ENCODE measurements at regions not wholly inside any gene's neighbourhood (a gene's known extent, or its start where the extent isn't known, plus 50 kb on each side); places are given as distances from the start of the nearest gene placed in this dataset.
A peak's percentile ranks its signal among the peaks of the same experiment; 100 is the strongest.
"Not testable (repeated sequence)": the region's sequence is repeated elsewhere in the genome, so short reads cannot be mapped to it uniquely, and the experiment has no call there.

DNA sequence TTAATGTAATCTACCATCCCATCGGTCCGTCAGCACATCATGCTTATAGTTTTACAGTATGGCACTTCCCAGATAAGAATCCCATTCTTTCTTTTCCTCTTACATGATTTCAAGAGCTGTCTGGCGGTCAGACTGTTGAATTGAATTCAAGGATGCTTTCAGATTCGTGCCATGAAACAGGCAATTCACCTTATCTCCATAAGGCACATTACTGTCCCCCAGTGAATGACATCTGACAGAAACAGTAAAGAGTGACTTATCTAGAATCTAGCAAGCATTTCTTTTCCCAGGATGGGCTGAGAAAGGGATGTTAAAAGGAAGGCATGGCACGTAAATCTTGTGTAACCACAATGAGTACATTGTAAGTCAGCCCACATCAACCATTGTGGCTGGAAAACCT is 61.1 kb upstream of the SEM1 start:
- DNase-seq, result no peak

DNA sequence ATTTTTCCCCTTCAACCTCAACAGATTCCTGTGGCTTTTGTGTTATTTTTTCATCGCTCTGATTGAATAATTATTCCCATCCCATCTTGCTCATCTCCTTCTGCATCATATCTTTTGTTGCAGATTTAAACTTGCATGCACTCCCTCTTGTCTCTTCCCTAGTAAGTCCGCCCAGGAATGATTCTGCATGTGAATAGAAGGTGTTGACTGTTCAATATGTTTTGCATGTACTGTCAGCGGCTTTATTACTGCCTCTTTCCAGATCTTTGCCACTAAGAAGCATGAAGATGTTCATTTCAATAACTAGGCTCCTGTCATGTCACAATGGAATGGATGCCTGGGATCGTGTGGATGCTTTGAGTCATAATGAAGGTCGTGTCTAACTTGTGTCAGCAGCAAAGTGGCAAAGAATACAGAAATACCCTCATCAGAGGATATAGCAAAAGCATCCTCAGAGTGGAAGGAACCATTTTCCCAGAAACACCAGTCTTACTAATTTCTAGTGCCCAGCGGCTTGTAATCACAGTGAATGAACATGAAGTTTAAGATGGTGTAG is 62.6 kb upstream of the SEM1 start:
- DNase-seq, result no peak

DNA sequence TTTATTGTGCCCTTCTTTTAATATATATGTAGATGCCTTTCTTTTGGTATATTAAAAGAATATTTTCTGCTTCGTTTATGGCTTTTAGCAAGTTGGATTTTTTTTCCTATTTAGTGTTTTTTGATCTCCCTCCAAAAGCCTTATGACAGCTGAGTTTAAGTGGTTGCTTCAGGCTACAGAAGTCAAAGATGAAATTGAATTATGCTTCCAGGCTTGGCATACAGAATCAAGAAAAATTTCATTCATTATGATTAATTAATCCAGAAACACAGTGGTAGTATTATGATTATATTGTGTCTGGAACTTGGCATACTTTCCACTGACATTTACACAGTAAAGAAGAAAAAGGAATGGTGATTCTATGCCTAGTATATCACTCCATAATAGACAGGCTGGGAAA is 63.8 kb upstream of the SEM1 start:
- no peak for DNase-seq

DNA sequence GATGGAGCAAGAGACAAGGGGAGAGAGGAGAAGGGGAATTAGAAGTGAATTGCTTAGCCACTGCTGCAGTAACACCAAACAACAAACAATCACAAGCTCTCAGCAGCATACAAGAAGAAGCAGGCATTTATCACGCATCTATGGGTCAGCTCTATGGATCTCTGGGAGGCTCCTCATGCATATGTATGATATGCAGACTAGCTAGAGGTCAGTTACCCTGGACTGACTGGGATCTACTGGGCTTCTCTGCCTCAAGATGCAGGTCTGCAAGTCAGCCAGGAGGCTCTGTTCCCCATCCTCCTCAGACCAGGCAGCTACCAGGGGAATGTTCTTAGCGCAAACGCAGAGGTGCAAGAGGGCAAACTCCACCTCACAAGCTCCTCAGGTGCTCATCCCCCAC is 64.7 kb upstream of the SEM1 start:
- DNase-seq, result no peak

DNA sequence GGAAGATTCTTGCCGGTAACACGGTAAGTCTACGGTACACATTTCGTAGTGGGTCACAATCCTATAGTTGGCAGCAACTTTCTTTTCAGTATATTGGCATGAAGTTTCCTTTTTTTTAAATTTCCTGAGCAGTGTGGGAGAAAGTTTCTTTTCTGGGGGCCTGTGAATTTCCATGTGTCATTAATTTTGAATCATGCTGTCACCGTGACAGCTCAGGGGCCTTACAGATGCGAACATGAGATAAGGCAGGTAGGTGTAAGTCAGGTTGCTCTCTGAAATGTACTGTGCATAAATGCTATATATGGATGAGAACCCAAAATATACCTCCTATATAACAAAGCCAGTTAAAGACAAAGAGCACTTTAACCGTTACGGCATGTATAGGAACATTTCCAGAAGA is 65.4 kb upstream of the SEM1 start:
- DNase-seq, result no peak

- no peak for DNase-seq
Observed at GRCh38 chr7:96778263-96778662, 68.6 kb upstream of the SEM1 start.

- DNase-seq, result no peak
Observed at GRCh38 chr7:96781919-96782318, 72.3 kb upstream of the SEM1 start.

DNA sequence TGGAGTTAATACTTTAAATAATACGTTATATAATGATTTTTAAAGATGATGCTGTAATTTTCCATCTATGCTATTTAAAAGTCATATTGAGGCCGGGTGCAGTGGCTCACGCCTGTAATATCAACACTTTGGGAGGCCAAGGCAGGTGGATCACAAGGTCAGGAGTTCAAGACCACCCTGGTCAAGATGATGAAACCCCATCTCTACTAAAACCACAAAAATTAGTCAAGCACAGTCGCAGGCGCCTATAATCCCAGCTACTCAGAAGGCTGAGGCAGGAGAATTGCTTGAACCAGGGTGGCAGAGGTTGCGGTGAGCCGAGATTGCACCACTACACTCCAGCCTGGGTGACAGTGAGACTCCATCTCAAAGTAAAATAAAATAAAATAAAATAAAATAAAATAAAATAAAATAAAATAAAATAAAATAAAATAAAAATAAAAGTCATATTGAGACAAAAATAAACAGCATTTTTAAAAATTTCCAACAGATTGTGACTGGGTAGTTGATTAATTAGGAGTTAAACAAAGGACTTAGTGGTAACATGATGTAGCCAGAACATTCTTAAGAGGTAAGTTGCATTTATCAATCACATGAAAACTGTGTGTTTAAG is 73.1 kb upstream of the SEM1 start:
- DNase-seq, result not testable (repeated sequence)

DNA sequence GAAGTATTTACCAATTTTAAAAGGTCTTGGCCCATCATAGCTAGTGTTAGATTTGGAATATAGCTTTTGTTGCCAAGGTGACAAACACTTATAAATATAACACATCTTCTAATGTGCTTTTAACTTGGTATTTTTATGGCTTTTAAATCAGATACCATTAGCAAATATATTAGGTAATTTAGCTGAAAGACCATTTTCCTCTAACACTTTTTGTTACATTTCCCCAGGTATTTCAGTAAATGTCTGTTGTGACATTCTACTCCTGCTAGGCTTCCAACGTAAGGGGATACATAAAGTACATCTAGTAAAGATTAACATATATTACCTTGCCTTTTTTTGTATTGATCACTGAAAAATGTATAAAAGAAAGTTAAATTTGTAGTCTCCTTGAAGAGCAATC is 75.0 kb upstream of the SEM1 start:
- peak in 1 of 2 experiments; percentile 28 for DNase-seq

- peak; percentile 60 to 83 for DNase-seq
Observed at GRCh38 chr7:96786261-96786997, 76.8 kb upstream of the SEM1 start.

DNA sequence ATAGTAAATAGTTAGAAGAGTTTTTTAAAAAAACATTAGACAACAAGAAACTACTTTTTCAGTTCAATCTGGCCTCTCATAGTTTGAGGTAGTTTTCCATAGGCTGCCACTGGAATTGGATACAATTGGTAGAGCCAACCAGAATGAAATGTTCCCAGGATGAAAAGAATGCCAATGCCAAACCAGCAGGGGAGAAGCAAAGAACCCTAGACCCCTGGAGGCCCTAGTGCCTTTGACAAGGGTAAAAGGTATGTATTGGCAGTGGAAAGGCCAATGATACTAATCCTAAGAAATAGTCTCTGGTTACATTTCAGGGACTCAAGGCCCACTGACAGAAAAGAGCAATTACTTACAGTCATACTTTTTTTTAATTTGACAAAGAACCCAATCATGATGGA is 77.4 kb upstream of the SEM1 start:
- DNase-seq, result no peak

GRCh38 chr7:96789914-96790313 is 80.3 kb upstream of the SEM1 start:
- DNase-seq, result no peak

GRCh38 chr7:96792115-96792514 is 82.5 kb upstream of the SEM1 start:
- DNase-seq, result no peak

GRCh38 chr7:96794063-96794462 is 84.4 kb upstream of the SEM1 start:
- DNase-seq, result no peak

GRCh38 chr7:96800122-96800521 is 90.5 kb upstream of the SEM1 start:
- DNase-seq, result no peak

- no peak for DNase-seq
Observed at GRCh38 chr7:96800824-96801223, 91.2 kb upstream of the SEM1 start.

DNA sequence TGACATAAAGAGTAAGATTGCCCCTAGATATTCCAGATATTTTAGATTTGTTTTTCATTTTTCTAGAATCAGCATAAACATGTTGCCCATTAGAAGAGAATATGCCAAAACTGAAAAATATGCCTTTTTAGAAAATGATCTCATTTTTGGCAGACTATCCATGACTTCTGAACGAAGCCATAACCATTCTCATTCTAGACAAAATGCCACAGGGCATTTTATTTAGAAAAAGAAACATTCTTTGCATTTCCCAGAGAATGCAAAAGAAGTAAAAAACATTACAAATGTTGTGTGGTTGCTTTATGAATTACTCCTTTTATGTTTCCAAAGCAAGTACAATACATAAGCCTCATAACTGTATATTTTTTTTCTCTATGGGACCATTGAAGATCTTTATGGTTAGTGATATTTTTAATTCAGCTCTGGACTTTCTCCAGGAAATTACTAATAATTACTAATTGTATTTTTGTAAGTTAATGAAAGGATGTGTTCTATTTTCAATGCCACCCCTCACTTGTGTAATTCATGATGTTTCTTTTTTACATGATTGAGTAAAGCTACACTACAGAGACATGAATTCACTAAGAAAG is 109.6 kb upstream of the SEM1 start:
- no peak for DNase-seq

- DNase-seq, result not testable (repeated sequence)
Observed at GRCh38 chr7:96821131-96821530, 111.5 kb upstream of the SEM1 start.

GRCh38 chr7:96822824-96823223 is 113.2 kb upstream of the SEM1 start:
- DNase-seq, result no peak

- DNase-seq, result no peak
Observed at GRCh38 chr7:96823274-96823673, 113.6 kb upstream of the SEM1 start.

GRCh38 chr7:96824686-96825085 is 115.0 kb upstream of the SEM1 start:
- DNase-seq, result no peak

- DNase-seq, result no peak
Observed at GRCh38 chr7:96825285-96825684, 115.6 kb upstream of the SEM1 start.

- no peak for DNase-seq
Observed at GRCh38 chr7:96826089-96826488, 116.4 kb upstream of the SEM1 start.

DNA sequence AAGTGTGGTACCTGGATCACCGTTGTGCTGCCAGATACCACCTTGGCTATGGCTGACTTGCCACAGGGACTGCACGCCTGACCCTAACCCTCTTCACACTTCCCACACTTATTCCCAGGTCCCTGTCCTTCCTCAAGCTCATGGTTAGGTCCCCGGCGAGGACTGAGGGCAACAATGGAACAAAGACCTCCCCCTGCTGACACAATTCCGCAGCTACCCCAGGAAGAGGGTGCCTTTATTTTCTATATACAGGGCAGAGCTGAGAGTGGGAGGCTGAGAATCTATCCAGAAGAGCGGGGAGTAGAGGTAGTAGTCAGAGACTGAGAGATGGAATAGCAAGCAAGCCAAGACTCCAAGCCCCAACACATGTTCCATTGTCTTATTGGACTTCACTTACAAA is 118.1 kb upstream of the SEM1 start:
- no peak for DNase-seq

All from NCI-H1930 (cell line).